ENCODE measurements at regions not wholly inside any gene's neighbourhood (a gene's known extent, or its start where the extent isn't known, plus 50 kb on each side); places are given as distances from the start of the nearest gene placed in this dataset.

DNA sequence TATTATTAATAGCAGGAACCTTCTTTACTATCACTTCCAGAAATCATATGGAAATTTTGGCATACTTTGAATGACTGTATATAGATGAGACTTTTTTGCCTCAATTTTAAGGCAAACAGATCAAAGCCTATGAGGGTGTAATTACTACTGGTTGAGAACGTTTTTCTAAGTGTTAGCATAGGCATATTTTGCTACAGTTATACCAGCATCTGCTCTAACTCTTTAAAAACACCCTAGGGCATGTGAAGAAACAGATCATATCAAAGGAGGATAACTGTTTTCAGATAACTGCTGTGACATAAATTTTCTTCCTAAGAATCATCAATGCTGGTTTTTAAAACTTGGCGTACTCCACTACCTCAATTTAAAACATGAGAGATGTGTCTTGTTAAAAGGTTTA lies 1155.3 kb downstream of the FSTL5 start:
- TF ChIP-seq, protein P1, sequence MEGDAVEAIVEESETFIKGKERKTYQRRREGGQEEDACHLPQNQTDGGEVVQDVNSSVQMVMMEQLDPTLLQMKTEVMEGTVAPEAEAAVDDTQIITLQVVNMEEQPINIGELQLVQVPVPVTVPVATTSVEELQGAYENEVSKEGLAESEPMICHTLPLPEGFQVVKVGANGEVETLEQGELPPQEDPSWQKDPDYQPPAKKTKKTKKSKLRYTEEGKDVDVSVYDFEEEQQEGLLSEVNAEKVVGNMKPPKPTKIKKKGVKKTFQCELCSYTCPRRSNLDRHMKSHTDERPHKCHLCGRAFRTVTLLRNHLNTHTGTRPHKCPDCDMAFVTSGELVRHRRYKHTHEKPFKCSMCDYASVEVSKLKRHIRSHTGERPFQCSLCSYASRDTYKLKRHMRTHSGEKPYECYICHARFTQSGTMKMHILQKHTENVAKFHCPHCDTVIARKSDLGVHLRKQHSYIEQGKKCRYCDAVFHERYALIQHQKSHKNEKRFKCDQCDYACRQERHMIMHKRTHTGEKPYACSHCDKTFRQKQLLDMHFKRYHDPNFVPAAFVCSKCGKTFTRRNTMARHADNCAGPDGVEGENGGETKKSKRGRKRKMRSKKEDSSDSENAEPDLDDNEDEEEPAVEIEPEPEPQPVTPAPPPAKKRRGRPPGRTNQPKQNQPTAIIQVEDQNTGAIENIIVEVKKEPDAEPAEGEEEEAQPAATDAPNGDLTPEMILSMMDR (IDR thresholded peaks at IDR 0.05; ENCODE audit: borderline replicate concordance, extremely low read depth, low read length, poor library complexity, severe bottlenecking): no peak
- TF ChIP-seq EZH2 (IDR thresholded peaks at IDR 0.05; ENCODE audit: borderline replicate concordance, low read depth, low read length, severe bottlenecking): no peak
